UCSD-AML1 (cell line): ENCODE measurements at regions not wholly inside any gene's neighbourhood (a gene's known extent, or its start where the extent isn't known, plus 50 kb on each side); places are given as distances from the start of the nearest gene placed in this dataset.
"Not testable (repeated sequence)": the region's sequence is repeated elsewhere in the genome, so short reads cannot be mapped to it uniquely, and the experiment has no call there.

Experiments
- DNase-seq: peaks from one replicate; lab custom pipeline; 2025; ENCODE audit not compliant: unreplicated experiment; lab: John Stamatoyannopoulos, UW

- DNase-seq, result no peak
Observed at GRCh38 chrX:34576864-34577263, 80.2 kb downstream of the TMEM47 start.

- DNase-seq, result no peak
Observed at GRCh38 chrX:34565981-34566380, 91.1 kb downstream of the TMEM47 start.

DNA sequence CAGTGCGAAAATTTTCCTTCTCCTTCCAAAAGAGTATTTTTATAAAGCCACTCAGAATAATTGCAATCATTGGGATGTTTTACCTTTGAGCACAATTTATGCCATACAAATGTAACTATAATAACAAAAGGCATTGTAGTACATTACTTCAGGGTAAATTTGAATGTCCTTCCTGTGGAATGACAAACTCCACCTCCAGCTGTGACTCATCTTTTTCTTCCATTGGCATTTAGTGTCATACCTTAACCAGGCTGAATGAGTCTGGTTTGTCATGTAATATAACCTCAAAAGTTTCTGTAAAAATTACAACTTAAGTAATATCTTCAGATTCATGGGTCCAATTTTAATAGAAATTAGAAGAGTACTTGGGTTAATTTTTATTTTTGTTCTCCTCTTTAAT lies 93.3 kb downstream of the TMEM47 start:
- DNase-seq, result no peak

DNA sequence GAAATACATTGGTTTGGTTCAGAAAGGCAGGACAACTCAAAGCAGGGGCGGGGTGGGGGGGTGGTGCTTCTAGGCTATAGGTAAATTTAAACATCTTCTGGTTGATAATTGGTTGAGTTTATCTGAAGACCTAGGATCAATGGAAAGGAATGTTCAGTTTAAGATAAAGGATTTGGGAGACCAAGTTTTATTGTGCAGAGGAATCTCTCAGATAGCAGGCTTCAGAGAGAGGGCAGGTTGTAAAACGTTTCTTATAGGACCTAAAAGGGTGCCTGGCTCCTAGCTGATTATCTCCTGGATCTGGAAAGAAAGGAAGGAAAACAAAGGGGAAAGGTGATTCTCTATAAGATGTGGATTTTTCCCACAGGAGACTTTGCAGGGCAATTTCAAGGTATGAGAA lies 94.0 kb downstream of the TMEM47 start:
- no peak for DNase-seq

- no peak for DNase-seq
Observed at GRCh38 chrX:34562006-34562405, 95.1 kb downstream of the TMEM47 start.

GRCh38 chrX:34560180-34560579 lies 96.9 kb downstream of the TMEM47 start:
- DNase-seq, result no peak

GRCh38 chrX:34559325-34559724 lies 97.8 kb downstream of the TMEM47 start:
- peak; percentile 41 for DNase-seq

DNA sequence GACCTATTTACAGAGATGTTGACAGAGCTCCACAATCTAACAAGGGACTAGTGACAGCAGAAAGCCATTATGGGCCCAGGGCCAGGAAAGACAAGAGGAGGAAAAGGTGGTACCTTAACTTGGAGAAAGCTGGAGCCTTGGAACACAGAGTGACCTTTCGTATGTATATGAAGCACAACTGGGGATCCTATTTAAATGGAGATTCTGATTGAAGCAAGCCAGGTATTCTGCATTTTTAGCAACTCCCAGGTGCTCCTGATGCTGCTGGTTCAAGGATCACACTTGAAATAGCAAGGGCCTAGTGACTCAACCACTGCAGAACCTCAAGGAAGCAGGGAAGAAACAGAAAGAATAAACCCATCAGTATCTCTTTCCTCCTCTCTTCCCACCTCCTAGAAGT lies 99.4 kb downstream of the TMEM47 start:
- DNase-seq, result no peak

- no peak for DNase-seq
Observed at GRCh38 chrX:34555481-34555880, 101.6 kb downstream of the TMEM47 start.

DNA sequence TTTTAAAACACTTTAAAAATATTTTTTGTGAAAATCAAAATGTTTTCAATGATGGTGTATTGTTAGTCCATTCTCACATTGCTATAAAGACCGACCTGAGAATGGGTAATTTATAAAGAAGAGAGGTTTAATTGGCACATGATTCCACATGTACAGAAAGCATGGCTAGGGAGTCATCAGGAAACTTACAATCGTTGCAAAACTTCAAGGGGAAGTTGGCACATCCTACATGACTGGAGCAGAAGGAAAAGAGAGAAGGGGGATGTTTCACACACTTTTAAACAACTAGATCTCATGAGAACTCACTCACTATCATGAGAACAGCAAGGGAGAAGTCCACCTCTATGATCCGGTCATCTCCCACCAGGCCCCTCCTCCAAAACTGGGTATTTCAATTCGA lies 110.7 kb downstream of the TMEM47 start:
- no peak for DNase-seq

DNA sequence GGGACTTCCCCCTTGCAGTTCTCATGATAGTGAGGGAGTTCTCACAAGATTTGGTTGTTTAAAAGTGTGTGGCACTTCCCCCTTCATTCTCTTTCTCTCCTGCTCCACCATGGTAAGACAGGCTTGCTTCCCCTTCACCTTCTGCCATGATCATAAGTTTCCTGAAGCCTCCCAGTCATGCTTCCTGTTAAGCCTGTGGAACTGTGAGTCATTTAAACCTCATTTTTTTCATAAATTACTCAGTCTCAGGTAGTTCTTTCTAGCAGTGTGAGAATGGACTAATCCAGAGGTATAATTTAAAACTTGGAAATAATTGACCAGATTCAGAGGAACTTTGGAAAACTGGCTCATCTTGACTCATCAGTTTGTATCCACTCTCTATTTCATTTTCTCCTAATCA lies 129.0 kb downstream of the TMEM47 start:
- no peak for DNase-seq

DNA sequence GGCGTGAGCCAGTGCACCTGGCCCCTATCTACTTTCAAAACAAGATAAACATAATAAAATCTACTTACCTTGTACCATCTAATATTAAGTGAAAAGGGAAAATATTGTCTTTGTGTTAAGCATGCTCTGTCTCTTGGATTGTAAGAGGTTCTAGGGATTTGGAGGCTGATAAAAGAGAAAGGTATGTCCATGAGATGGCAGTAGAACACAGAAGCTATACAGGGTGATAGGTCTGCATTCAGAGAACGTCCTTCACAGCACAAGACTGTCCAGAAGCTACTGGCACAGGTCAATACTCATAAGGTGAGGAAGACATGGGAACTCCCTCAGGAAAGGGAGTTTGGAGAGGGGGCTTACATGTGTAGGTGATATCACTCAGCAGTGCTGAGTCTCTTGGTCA lies 135.5 kb downstream of the TMEM47 start:
- no peak for DNase-seq

GRCh38 chrX:34509394-34509793 lies 147.7 kb downstream of the TMEM47 start:
- no peak for DNase-seq

GRCh38 chrX:34503119-34503518 lies 154.0 kb downstream of the TMEM47 start:
- DNase-seq, result no peak

DNA sequence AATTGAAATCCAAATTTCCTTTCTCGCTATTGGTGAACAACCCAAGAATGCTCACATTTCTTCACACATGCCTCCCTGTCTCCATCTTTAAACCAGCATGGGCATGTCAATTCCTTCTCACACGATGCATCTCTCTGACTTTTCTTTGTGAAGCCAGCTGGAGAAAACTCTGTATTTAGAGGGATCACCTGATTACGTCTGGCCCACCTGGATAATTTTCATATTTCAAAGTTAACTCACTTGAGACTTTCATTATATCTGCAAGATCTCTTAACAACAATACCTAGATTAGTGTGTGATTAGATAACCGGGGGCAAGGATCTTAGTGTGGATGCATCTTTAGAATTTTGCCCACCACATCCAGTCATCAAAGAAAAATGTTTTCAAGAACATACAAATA lies 164.0 kb downstream of the TMEM47 start:
- no peak for DNase-seq

DNA sequence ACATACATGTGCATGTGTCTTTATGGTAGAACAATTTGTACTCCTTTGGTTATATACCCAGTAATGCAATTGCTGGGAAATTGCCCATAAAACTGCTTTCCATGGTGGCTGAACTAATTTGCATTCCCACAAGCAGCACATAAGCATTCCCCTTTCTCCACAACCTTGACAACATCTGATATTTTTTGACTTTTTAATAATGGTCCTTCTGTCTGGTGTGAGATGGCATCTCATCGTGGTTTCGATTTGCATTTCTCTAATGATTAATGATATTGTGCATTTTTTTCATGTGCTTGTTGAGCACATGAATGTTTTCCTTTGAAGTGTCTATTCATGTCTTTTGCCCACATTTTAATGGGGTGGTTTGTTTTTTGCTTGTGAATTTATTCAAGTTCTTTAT lies 166.0 kb downstream of the TMEM47 start:
- no peak for DNase-seq

GRCh38 chrX:34487364-34487763 lies 169.7 kb downstream of the TMEM47 start:
- no peak for DNase-seq

GRCh38 chrX:34483980-34484379 lies 173.1 kb downstream of the TMEM47 start:
- DNase-seq, result no peak

- no peak for DNase-seq
Observed at GRCh38 chrX:34470507-34470906, 186.6 kb downstream of the TMEM47 start.

DNA sequence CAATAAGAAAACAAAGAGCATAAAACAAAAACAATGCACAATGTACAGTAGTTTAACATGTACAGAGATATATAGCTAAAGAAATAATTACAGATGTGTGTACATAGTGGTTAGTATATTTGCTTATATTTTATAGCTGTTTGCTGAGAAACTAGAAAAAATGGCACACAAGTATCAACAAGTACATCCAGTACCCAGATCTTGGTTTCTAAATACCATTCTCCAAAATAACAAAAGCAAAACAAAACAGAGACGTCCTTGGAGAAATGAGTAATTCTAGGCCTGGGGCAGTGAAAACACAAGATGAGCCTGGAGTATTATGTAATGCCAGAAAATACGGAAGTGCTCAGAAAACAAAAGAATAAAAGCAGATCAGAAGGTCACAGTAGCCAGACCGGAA lies 189.6 kb downstream of the TMEM47 start:
- DNase-seq, result no peak

DNA sequence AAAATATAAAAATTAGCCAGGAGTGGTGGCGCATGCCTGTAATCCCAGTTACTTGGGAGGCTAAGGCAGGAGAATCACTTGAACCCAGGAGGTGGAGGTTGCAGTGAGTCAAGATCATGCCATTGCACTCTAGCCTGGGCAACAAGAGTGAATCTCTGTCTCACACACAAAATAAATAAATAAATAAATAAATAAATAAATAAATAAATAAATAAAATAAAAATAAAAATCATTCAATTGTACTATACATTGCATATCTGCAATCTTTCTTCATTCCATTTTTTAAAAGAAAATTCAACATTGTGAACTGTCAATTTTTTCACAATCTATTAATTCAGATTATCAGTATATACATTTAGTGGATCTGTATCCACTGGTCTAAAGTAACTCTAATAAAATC lies 193.9 kb downstream of the TMEM47 start:
- not testable (repeated sequence) for DNase-seq

DNA sequence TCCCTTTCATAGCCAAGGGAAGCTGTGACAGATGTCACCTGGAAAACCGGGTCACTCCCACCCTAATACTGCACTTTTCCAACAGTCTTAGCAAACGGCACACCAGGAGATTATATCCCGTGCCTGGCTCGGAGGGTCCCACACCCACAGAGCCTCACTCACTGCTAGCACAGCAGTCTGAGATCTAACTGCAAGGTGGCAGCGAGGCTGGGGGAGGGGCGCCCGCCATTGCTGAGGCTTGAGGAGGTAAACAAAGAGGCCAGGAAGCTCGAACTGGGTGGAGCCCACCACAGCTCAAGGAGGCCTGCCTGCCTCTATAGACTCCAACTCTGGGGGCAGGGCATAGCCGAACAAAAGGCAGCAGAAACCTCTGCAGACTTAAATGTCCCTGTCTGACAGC lies 199.2 kb downstream of the TMEM47 start:
- not testable (repeated sequence) for DNase-seq

GRCh38 chrX:34437586-34437985 lies 219.5 kb downstream of the TMEM47 start:
- no peak for DNase-seq

GRCh38 chrX:34426334-34426733 lies 230.8 kb downstream of the TMEM47 start:
- no peak for DNase-seq
